ENCODE measurements at regions not wholly inside any gene's neighbourhood (a gene's known extent, or its start where the extent isn't known, plus 50 kb on each side); places are given as distances from the start of the nearest gene placed in this dataset.
"Not testable (repeated sequence)": the region's sequence is repeated elsewhere in the genome, so short reads cannot be mapped to it uniquely, and the experiment has no call there.

GRCh38 chr16:86078121-86078600, 179.2 kb downstream of the IRF8 start:
- no peak for DNase-seq

- DNase-seq: not testable (repeated sequence)
Observed at GRCh38 chr16:86078711-86079110, 179.7 kb downstream of the IRF8 start.

- DNase-seq: no peak
Observed at GRCh38 chr16:86079255-86079885, 180.4 kb downstream of the IRF8 start.

- DNase-seq: no peak
Observed at GRCh38 chr16:86080131-86080875, 181.3 kb downstream of the IRF8 start.

GRCh38 chr16:86080982-86081381, 182.0 kb downstream of the IRF8 start:
- no peak for DNase-seq

- DNase-seq: no peak
Observed at GRCh38 chr16:86082418-86083030, 183.6 kb downstream of the IRF8 start.

GRCh38 chr16:86083382-86084002, 184.5 kb downstream of the IRF8 start:
- no peak for DNase-seq

- no peak for DNase-seq
Observed at GRCh38 chr16:86085161-86085611, 186.2 kb downstream of the IRF8 start.

GRCh38 chr16:86085795-86086194, 186.8 kb downstream of the IRF8 start:
- DNase-seq: no peak

GRCh38 chr16:86086471-86086870, 187.5 kb downstream of the IRF8 start:
- no peak for DNase-seq

- DNase-seq: no peak
Observed at GRCh38 chr16:86087011-86087895, 188.3 kb downstream of the IRF8 start.

GRCh38 chr16:86087896-86088230, 188.9 kb downstream of the IRF8 start:
- DNase-seq: no peak

GRCh38 chr16:86088287-86088686, 189.3 kb downstream of the IRF8 start:
- DNase-seq: no peak

- no peak for DNase-seq
Observed at GRCh38 chr16:86088816-86089215, 189.9 kb downstream of the IRF8 start.

GRCh38 chr16:86089334-86089900, 190.5 kb downstream of the IRF8 start:
- no peak for DNase-seq

- DNase-seq: no peak
Observed at GRCh38 chr16:86089991-86090390, 191.0 kb downstream of the IRF8 start.

GRCh38 chr16:86090461-86091170, 191.7 kb downstream of the IRF8 start:
- no peak for DNase-seq

- no peak for DNase-seq
Observed at GRCh38 chr16:86091976-86092375, 193.0 kb downstream of the IRF8 start.

- DNase-seq: no peak
Observed at GRCh38 chr16:86092586-86093480, 193.9 kb downstream of the IRF8 start.

All from CD4-positive, alpha-beta T cell treated with Interleukin-4 for 4 hours (primary cell).